Heart right ventricle (tissue), 16 donors: ENCODE measurements at regions not wholly inside any gene's neighbourhood (a gene's known extent, or its start where the extent isn't known, plus 50 kb on each side); places are given as distances from the start of the nearest gene placed in this dataset.
"Not testable (repeated sequence)": the region's sequence is repeated elsewhere in the genome, so short reads cannot be mapped to it uniquely, and the experiment has no call there.

Source experiments
- ATAC-seq, 8 donors: fragments of 200-7000 bp; cut with Tn5 transposase; one replicate each; pipeline ENCODE4 v1.9.1; 2020; ENCODE audit warnings: mild to moderate bottlenecking in 8 of 8, moderate library complexity in 8 of 8, moderate number of reproducible peaks in 1 of 8
- DNase-seq, 2 donors: peaks; one replicate each; pipeline ENCODE4 v3.0.0-alpha.2; 2020
- H3K27ac ChIP-seq, 10 donors: fragments of 200-600 bp; sonication (generic) in 2 of 10; one replicate each; pipeline versions ENCODE4 v1.5.0 to v1.8.0; 2020 to 2022; ENCODE audit warnings: mild to moderate bottlenecking in 3 of 10
- H3K27me3 ChIP-seq, 7 donors: fragments of 200-600 bp; one replicate each; pipeline ENCODE4 v1.8.0; 2021 to 2022; ENCODE audit warnings: mild to moderate bottlenecking in 2 of 7
- H3K36me3 ChIP-seq, 9 donors: fragments of 200-600 bp; sonication (generic) in 1 of 9; one replicate each; pipeline versions ENCODE4 v1.5.0 to v1.8.0; 2020 to 2022; ENCODE audit warnings: mild to moderate bottlenecking in 2 of 9
- H3K4me1 ChIP-seq, 9 donors: fragments of 200-600 bp; sonication (generic) in 1 of 9; one replicate each; pipeline versions ENCODE4 v1.5.0 to v1.8.0; 2020 to 2022; ENCODE audit warnings: mild to moderate bottlenecking in 4 of 9
- H3K4me3 ChIP-seq, 10 donors: fragments of 200-600 bp; sonication (generic) in 2 of 10; one replicate each; pipeline versions ENCODE4 v1.5.0 to v1.8.0; 2020 to 2022; ENCODE audit warnings: mild to moderate bottlenecking in 7 of 10, moderate library complexity in 2 of 10
- H3K9me3 ChIP-seq, 11 donors: fragments of 200-600 bp in 10 of 11; sonication (generic) in 2 of 11; one replicate each; pipeline versions ENCODE4 v1.5.0 to v1.8.0; 2013 to 2022; ENCODE audit warnings: mild to moderate bottlenecking in 2 of 11, control low read depth in 1 of 11, moderate library complexity in 1 of 11
- CTCF ChIP-seq, 9 donors: fragments of 200-600 bp; sonication (generic) in 2 of 9; IDR thresholded peaks; one replicate each; pipeline versions ENCODE4 v1.5.0 to v1.8.0; 2021 to 2022; ENCODE audit warnings: antibody characterized with exemption in 9 of 9, mild to moderate bottlenecking in 5 of 9, moderate library complexity in 1 of 9
- WGBS, 2 donors: extraction: QIAGEN DNeasy Blood & Tissue Kit; methylation state at CpG; one replicate each; pipeline ENCODE4 v1.1.7; 2013; ENCODE audit warnings: inconsistent platforms in 1 of 2; 5-methylcytosine and 5-hydroxymethylcytosine counted together
- intact Hi-C, 10 donors: fragments of 100-400 bp; cut with DNase I; formaldehyde crosslinking; loops; one replicate each; pipeline versions ENCODE4 v1.11.1 to v1.14.2; 2022
- donor health status: Arrhythmogenic right ventricular cardiomyopathy.
- donor health status: ischemic (EF 13 %, LVEDD 7.1; RV severe dilation, severe dysfunction).
- donor health status: healthy with polysubstance abuse.
- donor health status: DM: no; HTN: yes; CAD: no.
- donor health status: DM: no; HTN: no; CAD: no.
- donor health status: ischemic (EF 25% LVEDD 6.9; RV normal size, moderate dysfunction).
- donor health status: ischemic (EF 25% LVEDD 5.7; RV mildly dilated, moderate dysfunction).
- donor health status: healthy.
- donor health status: DM: yes; HTN: yes; CAD: no.
- donor health status: Ischemic cardiomyopathy.
- donor health status: ischemic (EF 35%, LVEDD 5.7; RV mildly dilated, moderate dysfunction).
- donor health status: nonischemic (EF 11% LVEDD 7.7; RV severe dilation, severe dysfunction).
- donor health status: DM: yes; HTN: yes; CAD: no.
- donor health status: PGD.
- donor health status: ischemic (EF 29% LVEDD 5.4; RV normal size, mild dysfunction).
- donor health status: nonischemic (EF 23%, LVEDD 6.1; RV moderate dilation, normal function).

- peaks cover 0 to 5% (median 0%) of the 10 kb centered on the region in 11 donors for H3K9me3 ChIP-seq
- H3K4me3 ChIP-seq = no peak overlapping the region
- WGBS, 2 donors = 92 to 96% methylated on average over 5 of the region's 5 CpGs
- H3K36me3 ChIP-seq = no peaks in the 10 kb centered on the region
- H3K27me3 ChIP-seq = no peaks in the 10 kb centered on the region
- H3K4me1 ChIP-seq = no peaks in the 10 kb centered on the region
- intact Hi-C loops = no loop called here
- H3K27ac ChIP-seq = no peak overlapping the region
- no peak for TF ChIP-seq CTCF (IDR thresholded peaks at IDR 0.05)
- DNase-seq (no peak), ATAC-seq (no peak)
These were observed 283.9 kb upstream of the PRICKLE1 start for GRCh38 chr12:42873401-42873800.

- Histone ChIP-seq H3K27ac (no peak overlapping the region), H3K4me3 (no peak overlapping the region), H3K4me1 (no peaks in the 10 kb centered on the region), H3K9me3 (no peaks in the 10 kb centered on the region), H3K27me3 (no peaks in the 10 kb centered on the region), H3K36me3 (no peaks in the 10 kb centered on the region)
- WGBS, 2 donors = 81 to 88% methylated on average over 3 of the region's 3 CpGs
- DNase-seq (no peak), ATAC-seq (no peak)
- intact Hi-C loops = no loop called here
- no peak for TF ChIP-seq CTCF (IDR thresholded peaks at IDR 0.05)
These were observed 282.3 kb upstream of the PRICKLE1 start for GRCh38 chr12:42871816-42872215.

GRCh38 chr12:42868291-42868690, 278.7 kb upstream of the PRICKLE1 start:
- TF ChIP-seq CTCF (IDR thresholded peaks at IDR 0.05) = no peak
- no peaks in the 10 kb centered on the region for H3K36me3 ChIP-seq
- ATAC-seq (no peak), DNase-seq (no peak)
- no peak overlapping the region for H3K27ac ChIP-seq
- H3K27me3 ChIP-seq = no peaks in the 10 kb centered on the region
- 93 to 97% methylated on average over 1 of the region's 1 CpG for WGBS, 2 donors
- intact Hi-C loops = no loop called here
- H3K4me1 ChIP-seq = no peaks in the 10 kb centered on the region
- H3K4me3 ChIP-seq = no peak overlapping the region
- H3K9me3 ChIP-seq = no peaks in the 10 kb centered on the region

GRCh38 chr12:42865282-42865681, 275.7 kb upstream of the PRICKLE1 start:
- Histone ChIP-seq H3K4me3 (no peak overlapping the region), H3K27me3 (no peaks in the 10 kb centered on the region), H3K4me1 (no peaks in the 10 kb centered on the region), H3K36me3 (no peaks in the 10 kb centered on the region), H3K9me3 (no peaks in the 10 kb centered on the region), H3K27ac (no peak overlapping the region)
- 96% methylated on average over 3 of the region's 3 CpGs for WGBS, 2 donors
- intact Hi-C loops = no loop called here
- no peak for TF ChIP-seq CTCF (IDR thresholded peaks at IDR 0.05)
- DNase-seq = no peak
- no peak for ATAC-seq

- ATAC-seq = no peak
- 86 to 98% methylated on average over 2 of the region's 2 CpGs for whole genome bisulfite sequencing, 2 donors
These were observed 272.5 kb upstream of the PRICKLE1 start for GRCh38 chr12:42862055-42862454.

GRCh38 chr12:42860331-42860730, 270.8 kb upstream of the PRICKLE1 start:
- H3K4me1 ChIP-seq, H3K4me3 ChIP-seq, H3K27me3 ChIP-seq, ATAC-seq, H3K36me3 ChIP-seq, H3K27ac ChIP-seq, intact Hi-C loops, H3K9me3 ChIP-seq, DNase-seq: not testable (repeated sequence)

More at GRCh38 chr12:42862055-42862454, 272.5 kb upstream of the PRICKLE1 start:
- no peak for DNase-seq
- H3K9me3 ChIP-seq = no peaks in the 10 kb centered on the region
- no peaks in the 10 kb centered on the region for H3K4me1 ChIP-seq
- H3K27ac ChIP-seq = no peak overlapping the region
- H3K4me3 ChIP-seq = no peak overlapping the region
- no peak for TF ChIP-seq CTCF (IDR thresholded peaks at IDR 0.05)
- H3K36me3 ChIP-seq = no peaks in the 10 kb centered on the region
- intact Hi-C loops = no loop called here
- H3K27me3 ChIP-seq = no peaks in the 10 kb centered on the region
